IPS-NIHi7 (cell line): ENCODE measurements at regions not wholly inside any gene's neighbourhood (a gene's known extent, or its start where the extent isn't known, plus 50 kb on each side); places are given as distances from the start of the nearest gene placed in this dataset.
A peak's percentile ranks its signal among the peaks of the same experiment; 100 is the strongest.
"Not testable (repeated sequence)": the region's sequence is repeated elsewhere in the genome, so short reads cannot be mapped to it uniquely, and the experiment has no call there.

ENCODE experiments used
- DNase-seq: peaks from one replicate; pipeline ENCODE4 v3.0.0; 2012; ENCODE audit warnings: mixed read lengths; ENCODE audit errors: extremely low spot score

DNA sequence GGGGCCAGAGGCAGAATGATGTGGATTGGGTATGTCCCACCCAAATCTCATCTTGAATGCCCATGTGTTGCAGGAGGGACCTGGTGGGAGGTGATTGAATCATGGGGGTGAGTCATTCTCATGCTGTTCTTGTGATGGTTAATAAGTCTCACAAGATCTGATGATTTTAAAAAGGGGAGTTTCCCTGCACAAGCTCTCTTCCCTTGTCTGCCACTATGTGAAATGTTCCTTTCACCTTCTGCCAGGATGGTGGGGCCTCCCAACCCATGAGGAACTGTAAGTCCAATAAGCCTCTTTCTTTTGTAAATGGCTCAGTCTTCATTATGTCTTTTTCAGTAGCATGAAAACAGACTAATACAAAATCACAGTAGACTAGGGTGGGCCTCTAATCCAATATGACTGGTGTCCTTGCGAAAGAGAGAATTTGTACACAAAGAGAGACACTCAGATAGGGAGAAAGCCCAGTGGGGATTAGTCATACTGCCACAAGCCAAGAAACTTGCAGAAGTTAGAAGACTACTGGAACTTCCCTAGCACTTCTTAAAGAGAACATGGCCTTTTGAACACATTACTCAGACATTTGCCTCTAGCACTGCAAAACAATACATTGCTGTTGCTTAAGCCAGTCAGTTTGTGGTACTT is 68.4 kb downstream of the ANXA1 start:
- no peak for DNase-seq

DNA sequence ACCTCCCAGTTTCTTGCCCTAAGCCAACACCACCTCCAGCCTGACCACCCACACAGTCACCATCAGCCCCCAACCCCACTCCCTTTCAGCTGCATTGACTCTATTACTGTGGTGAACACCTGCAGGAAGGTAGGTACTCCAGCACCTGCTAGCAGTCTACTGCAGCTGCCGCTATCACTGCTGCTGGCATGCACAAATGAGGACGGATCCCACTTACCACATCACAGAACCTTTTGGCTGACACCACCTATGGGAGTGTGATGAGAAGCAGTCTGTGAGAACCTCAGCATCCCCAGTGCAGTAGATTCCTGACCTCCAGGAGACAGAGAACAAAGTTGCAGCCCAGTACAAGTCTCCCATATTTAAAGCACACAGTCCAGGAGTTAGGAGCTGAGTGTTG is 71.9 kb downstream of the ANXA1 start:
- DNase-seq, result no peak

DNA sequence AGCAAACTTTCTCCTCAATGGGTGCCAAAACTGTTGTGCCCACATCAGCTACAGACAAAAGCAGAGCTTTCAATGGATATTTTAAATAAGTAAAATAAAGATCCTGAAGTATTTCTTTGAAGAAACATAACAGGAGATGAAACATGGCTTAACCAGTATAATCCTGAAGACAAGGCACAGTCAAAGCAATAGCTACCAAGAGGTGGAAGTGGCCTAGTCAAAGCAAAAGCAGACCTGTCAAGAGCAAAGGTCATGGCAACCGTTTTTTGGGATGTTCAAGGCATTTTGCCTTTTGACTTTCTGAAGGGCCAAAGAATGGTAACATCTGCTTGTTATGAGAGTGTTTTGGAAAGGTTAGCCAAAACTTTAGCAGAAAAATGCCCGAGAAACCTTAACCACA is 77.9 kb downstream of the ANXA1 start:
- no peak for DNase-seq

DNA sequence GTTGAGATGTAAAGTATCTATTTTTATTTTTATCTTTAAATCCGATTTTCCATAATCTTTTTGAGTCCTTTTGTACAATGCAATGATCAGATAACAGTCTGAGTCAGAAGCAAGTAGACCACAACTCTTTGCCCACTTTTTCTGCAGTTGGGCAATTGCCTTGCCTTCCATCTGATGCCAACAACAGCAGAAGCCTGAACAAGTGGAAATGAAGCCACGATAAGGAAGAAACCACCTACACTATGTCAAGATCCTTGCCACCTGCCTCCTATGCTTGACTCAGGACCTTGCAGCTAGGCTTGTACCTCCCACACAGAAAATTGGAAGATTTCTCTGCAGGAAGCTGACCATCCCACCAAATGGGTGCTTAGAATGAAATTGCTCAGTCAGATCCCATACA is 78.6 kb downstream of the ANXA1 start:
- no peak for DNase-seq

DNA sequence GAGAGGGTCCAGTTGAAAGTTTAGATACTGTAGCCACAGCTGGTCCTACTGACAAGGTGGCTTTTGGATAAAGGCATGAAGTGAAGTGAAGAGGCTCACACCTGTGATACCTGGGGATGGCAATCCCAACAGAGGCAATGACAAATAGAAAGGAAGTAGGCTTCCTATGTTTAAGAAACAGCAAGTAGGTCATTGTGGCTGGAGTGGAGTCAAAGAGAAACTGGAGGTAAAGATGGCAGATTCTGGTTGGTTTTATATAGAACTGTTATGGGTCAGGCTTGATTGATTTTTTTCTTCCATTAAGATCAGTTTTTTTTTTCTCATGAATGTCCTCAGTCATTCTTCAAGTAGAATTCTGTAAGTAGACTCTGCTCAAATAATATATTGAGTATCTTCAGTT is 79.5 kb downstream of the ANXA1 start:
- no peak for DNase-seq

DNA sequence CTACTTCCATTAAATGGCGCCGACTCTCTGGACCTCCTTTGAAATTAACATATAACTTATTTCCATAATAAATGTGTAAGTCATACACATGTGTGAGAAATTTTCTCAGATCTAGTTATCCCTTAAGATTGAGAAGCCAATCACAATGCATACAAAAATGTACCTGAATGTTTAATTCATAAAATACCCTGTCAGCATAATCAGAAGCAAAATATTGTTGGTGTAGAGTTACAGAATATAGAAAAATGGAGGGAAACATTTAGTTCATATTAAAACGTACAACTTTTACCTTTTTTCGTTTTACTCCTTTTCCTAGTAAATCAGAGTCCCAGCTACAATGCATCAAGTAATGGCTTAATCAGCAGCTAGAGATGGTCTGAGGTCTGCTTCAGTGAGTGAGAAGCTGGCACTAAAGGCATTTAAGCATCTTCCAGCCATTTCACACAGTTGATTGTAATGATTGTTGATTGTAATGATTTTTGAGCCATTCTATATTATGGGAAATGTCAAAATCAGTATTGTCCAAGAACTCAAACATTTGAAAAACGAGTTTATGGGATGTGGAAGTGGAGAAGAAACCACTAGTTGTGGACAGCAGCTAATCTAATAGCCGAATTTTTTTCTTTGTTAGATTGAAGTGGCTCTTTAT is 81.8 kb downstream of the ANXA1 start:
- DNase-seq, result no peak

DNA sequence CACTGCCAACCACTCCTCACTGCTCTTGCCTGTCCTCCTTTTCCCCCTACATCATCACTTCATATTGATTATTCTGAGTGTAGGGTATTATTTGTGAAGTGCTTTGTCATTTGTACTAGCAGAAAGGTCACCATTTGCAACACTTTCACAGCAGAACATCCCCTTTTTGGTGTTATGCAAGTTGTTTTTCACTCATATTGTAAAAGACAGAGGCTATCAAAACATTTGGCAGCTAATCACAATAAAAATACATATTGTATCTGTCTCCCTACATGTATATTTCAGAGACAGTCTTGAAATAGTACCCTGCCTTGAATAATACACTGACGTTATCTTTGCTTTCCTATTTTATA is 82.3 kb downstream of the ANXA1 start:
- DNase-seq, result no peak

DNA sequence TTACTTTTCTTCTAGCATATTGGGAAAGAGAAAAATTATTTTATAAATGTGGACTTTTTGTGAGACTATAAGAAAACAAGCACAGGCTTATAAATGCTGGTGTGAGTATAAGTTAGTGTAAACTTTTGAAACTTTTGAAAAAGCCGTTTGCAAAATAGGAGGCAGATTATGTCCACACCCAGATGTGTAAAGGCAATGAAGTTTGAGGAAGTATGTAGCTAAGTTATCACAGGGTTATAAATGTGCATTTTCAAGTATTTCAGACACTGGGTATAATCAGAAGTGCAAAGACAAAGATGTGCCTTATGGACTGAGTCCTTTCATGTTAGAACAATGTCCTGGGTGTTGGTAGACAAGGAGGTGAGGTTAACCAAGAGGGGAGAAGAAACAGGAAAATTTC is 85.5 kb downstream of the ANXA1 start:
- no peak for DNase-seq

DNA sequence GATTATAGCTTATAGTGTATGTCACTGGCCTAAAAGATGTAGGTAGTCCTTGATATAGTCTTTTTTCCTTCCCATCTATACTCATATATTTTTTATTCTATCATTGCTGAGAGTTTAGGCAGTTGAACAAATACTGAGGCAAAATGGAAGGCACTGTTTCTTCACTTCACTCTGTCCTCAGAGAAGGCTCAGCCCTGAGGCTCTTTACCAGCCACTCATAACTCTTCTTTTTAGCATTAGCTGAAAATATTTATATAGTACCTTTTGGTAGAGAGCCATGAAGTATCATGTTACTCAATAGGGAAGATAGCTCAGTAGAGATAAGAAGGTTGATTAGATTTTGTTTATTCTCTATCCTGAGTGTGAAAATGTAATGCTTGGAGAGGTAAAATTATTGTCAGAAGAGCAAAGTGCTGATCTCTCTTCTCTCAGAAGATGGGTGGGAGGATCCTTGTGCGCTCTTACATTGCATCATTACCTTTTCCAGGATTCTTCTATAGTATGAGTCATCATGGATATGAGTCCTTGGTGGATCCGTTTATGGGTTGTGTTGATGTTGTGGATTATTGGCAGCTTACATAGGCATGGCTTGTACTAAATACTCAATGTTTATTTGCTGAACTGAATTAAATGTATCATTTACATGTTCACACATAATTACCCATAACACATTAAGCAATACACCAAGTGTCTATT is 88.1 kb downstream of the ANXA1 start:
- no peak for DNase-seq

DNA sequence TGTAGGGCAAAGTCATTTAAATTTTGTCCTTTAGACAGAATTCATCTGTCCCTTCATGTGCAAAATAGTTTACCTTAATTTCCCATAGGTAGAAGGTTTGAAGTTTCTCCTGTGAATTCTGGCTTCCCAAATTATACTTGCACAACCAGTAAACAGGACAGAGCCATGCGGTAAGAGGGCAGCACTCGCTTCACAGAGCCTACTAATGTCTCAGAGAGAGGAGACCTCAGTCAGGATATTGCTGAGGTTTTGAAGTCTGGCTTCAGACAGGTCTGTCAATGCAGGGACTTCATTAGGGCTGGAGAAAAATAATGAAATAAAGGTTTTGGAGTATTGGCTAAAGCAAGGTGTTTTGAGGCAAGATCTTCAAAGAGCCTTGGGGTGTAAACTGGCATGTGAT is 91.4 kb downstream of the ANXA1 start:
- DNase-seq, result no peak

DNA sequence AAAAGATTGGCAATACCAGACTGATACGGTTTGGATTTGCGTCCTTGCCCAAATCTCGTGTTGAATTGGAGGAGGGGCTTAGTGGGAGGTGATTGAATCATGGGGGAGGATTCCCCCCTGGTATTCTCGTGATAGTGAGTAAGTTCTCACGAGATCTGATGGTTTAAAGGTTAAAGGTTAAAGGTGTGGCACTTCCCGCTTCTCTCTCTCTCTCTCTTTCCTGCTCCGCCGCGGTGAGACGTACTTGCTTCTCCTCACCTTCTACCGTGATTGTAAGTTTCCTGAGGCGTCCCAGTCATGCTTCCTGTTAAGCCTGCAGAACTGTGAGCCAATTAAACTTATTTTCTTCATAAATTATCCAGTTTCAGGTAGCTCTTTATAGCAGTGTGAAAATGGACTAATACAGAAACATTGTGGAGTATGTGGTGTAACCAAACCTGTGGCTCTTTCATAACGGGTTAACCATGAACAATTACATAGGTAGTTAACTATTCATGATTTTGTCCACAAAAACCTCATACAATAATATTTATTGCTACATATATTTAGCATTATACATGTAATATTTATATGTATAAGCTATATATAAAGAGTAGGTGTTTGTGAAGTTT is 107.5 kb downstream of the ANXA1 start:
- no peak for DNase-seq

DNA sequence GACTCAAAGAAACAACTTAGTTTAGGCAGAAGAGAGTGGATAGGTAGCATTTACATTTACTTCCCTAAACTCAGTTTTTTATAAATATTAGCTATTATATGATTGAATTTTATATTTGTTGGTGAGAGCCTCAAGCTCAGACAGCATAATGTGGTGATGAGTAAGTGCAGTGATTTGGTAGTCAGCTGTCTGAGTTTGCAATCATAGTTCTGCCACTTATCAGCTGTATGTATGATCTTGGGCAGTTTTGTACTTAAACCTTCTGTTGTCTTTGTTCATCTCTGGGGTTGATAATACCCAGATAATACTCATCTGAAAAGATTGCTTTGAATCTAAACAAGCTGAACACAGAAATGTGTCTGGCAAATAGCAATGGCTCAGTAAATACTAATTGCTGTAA is 108.8 kb downstream of the ANXA1 start:
- no peak for DNase-seq

DNA sequence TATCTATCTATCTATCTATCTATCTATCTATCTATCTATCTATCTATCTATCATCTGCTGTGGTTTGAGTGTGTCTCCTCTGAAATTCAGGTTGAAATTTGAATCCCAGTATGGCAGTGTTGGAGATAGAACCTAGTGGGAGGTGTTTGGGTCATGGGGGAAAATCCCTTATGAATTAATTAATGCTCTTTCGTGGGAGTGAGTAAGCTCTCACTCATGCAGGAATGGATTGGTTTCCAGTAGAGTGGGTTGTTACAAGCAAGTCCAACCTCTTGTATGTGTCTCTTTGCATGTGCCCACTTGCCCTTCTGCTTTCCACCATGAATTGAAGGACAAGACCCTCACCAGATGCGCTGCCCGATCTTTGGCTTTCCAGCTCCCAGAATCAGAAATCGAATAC is 113.0 kb downstream of the ANXA1 start:
- DNase-seq, result no peak

DNA sequence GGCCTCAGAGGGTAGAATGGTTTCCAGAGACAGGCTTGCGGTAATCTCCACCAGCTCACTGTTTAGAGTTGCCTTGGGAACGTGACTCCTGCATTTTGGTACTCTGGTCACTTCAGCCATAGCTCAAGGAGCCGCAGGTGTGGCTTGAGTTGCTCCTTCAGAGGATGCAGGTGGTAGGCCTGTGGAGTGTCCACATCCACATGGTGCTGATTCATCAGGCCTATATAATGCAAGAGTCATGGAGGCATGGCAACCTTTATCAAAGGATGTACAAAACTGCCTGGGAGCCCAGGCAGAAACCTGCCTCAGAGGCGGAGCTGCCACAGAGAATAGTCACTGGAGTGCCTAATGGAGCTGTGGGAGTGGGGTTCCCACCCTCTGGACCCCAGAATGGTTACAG is 114.2 kb downstream of the ANXA1 start:
- DNase-seq, result no peak

DNA sequence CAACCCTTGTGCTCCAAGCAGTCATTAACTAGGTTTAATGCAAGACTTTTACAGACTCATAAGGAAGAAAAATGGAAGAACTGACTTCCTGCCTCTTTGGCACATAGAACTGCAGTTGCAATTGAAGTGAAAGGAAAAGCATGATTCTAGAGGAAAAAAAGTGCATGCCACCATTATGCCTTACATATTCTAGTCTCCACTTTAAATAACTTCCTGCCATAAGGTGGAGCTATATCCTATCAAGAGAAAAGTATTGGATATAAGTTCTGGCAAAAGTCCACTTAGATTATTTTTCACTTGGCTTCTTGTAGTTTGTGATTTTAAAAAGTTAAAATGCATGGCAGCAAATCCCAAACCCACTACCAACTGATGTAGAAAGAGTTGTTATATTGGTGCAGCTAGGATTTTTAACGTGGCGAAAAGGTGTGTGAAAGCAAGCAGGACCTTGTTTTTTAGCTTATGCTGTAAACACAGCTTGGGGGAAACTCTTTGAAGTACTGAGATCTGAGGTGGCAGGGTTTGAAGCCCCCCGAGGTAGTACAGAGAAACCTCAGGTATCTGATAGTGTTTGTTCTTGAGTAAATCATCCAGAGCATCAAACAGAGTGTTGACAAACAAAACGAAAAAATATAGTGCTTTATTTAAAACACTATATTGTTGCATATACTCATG is 117.9 kb downstream of the ANXA1 start:
- DNase-seq, result peak; percentile 19

DNA sequence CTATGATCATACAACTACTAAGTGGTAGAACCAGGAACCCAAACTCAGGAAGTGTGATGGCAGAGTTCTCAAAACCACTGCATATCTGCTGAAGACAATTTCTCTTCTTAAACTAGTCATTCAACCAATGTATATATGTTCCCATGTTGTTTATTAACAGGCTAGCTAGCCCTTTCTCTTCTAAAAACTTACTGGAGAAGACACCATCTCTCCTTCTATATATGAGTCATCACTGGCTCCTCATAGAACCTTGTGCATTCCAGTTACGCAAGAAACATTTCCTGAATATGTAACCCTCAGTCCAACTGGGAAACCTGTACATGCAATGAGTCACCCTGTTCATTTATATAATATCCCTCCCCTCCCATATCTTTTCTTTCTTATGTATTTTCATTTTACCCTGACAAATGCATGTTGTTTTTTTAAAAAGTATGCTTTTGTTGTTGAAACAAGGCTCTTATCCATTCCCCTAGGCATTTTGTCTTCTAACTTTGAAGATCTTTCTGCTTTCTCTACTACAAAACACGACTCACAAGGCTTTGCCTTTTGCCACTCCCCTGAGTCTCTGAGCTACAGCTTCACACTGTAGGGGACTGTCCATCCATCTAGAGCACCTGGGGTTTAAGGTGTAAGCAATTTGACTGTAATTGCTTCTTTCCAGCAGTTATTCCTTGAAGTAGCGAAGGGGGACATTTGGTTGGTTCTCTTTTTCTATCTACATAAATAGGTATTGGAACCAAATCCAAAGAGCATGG is 119.5 kb downstream of the ANXA1 start:
- DNase-seq, result no peak

DNA sequence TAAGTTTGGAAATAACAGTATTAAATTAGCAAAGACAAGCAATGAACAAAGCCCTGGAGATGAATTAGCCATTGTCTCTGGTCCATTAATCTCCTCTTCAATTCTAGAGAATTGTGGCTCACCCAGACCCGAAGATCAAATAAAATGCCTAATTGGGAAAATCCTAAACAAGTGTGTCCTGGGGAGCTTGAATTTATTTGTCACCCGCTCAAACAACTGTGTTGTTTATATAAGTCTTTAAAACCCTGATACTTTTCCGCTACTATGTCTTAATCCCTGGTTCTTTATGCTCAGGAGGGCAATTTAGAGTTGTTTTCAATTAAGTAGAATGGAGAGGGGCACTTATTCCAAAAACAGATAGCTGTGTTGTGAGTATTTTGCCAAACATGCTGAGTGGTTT is 128.4 kb downstream of the ANXA1 start:
- DNase-seq, result no peak

DNA sequence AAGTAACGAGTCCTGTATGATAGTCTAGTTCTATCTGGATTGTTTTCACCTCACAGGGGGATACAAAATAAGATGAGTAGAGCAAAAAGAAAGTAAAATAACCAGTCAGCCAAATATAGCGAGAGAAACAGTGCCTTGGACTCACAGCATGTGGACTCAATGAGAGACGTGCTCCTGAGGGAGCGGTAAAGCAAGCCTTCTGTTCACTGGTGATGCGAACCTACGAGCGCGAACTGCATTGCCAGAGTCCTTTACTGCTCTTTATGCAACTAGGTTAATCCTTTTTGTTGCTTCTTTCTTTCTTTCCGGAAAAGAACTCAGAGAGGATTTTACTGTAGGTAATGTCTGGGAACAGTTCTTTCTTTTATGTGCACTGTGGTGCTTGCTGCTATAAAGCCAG is 132.7 kb downstream of the ANXA1 start:
- no peak for DNase-seq

DNA sequence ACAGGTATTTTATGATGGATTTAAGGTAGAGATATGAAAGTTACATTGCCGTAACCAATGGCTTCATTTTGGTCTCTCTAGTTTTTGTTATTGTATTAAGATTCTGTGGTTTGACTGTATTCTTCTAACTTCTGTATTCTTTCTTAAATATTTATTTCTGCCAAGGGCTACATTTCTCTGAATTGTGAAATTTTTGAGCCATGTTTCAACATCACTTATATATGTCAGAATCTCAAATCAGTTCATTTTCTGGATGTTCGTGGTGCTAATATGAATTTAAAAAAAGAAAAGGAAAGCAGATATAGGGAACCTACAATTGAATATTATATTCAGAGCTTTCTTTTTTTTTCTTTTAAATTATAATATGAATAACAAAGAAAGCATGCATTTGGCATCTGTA is 142.7 kb downstream of the ANXA1 start:
- no peak for DNase-seq

DNA sequence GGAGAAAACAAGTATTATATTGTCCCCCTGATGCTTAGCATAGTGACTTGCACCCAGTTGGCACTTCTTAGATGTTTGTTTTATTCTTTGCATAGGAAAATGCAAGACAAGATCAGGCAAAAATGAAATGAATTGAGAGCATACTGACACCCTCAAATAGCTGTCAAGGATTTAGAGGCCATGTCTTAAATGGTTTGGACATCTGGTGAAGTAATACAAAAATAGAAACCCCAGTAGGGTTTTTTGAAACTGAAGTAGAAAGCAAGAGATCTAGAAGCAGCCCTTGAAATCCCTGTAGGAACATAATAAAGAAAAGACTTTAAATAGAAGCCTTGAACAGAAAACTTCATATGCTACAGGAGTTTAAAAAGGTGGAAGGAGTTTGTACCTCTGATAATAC is 174.3 kb downstream of the ANXA1 start:
- no peak for DNase-seq

DNA sequence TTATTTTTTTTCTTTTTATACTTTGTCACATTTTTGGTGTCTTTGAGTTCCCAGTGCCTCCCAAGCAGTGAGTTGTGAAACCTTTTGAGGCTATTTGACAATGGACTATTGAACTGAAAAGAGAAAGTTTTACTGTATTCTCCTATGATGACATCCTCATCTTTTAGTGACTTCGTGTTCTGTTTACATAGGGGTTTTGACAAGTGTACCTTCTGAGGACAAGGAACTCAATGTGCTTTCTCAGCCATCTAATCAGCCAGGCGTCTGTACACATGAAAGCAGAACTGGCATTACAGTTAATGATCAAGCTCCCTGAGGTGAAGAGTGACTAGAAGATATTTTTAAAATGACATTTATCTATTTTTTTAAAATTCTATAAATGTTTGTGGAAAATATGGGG is 175.5 kb downstream of the ANXA1 start:
- no peak for DNase-seq

DNA sequence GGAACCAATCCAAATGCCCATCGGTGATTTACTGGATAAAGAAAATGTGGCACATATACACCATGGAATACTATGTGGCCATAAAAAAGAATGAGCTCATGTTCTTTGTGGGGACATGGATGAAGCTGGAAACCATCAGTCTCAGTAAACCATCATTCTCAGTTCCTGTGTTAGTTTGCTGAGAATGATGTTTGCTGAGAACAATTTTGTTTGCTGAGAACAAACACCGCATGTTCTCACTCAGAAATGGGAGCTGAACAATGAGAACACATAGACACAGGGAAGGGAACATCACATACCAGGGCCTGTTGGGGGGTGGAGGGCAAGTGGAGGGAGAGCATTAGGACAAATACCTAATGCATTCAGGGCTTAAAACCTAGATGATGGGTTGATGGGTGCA is 185.5 kb downstream of the ANXA1 start:
- DNase-seq, result not testable (repeated sequence)
